ENCODE measurements at regions not wholly inside any gene's neighbourhood (a gene's known extent, or its start where the extent isn't known, plus 50 kb on each side); places are given as distances from the start of the nearest gene placed in this dataset.

DNA sequence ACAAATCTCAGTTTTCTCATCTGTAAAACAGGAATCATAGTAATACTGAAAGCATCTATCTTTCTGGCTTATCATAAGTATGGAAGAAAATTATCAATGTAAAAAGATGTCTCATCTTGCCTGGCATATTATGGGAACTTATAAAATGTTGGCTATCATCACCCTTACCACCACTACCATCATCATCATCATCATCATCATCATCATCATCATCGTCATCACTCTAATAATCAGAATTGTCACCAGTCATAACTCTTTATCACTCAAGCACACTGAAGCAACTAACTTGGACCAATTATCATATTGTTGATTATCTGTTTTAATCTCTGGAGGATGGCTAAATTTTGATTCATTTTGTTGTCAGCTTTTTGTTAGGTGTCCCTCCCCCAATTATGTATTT, 825.4 kb downstream of the SORCS3 start:
- TF ChIP-seq CTCF (IDR thresholded peaks at IDR 0.05) (no peak), POLR2A (IDR thresholded peaks at IDR 0.05) (no peak)

All from uterus (tissue), 2 donors.